Kidney (tissue), 13 donors: ENCODE measurements at regions not wholly inside any gene's neighbourhood (a gene's known extent, or its start where the extent isn't known, plus 50 kb on each side); places are given as distances from the start of the nearest gene placed in this dataset.

Experiments
- DNase-seq, 5 donors: peaks; one replicate each; pipeline ENCODE4 v3.0.0-alpha.2; 2013 to 2020
- FAIRE-seq: peaks from 2 replicates; lab custom pipeline; 2012; peaks lifted over from hg19 to GRCh38; lab: Jason Lieb, UNC
- H3K27ac ChIP-seq, 2 donors: one replicate each; pipeline ENCODE4 v1.7.0; 2013; ENCODE audit warnings: low read depth in 2 of 2, low read length in 2 of 2, inconsistent platforms in 1 of 2
- H3K27me3 ChIP-seq: one replicate; pipeline ENCODE4 v1.7.1; 2013; ENCODE audit warnings: low read length, inconsistent platforms; ENCODE audit not compliant: control insufficient read depth, insufficient read depth
- H3K36me3 ChIP-seq, 3 donors: one replicate each; pipeline versions ENCODE4 v1.7.0 to v1.7.1; 2013; ENCODE audit warnings: low read length in 3 of 3, control low read depth in 1 of 3, inconsistent platforms in 1 of 3; ENCODE audit not compliant: insufficient read depth in 3 of 3, control insufficient read depth in 2 of 3
- H3K4me1 ChIP-seq, 3 donors: one replicate each; pipeline versions ENCODE4 v1.7.0 to v1.7.1; 2013; ENCODE audit warnings: low read length in 3 of 3, inconsistent platforms in 1 of 3, low read depth in 1 of 3; ENCODE audit not compliant: control insufficient read depth in 2 of 3, insufficient read depth in 2 of 3
- H3K4me3 ChIP-seq, 3 donors: one replicate each; pipeline versions ENCODE4 v1.7.0 to v1.8.1; 2013; ENCODE audit warnings: low read length in 3 of 3, control low read depth in 1 of 3, inconsistent platforms in 1 of 3
- H3K9ac ChIP-seq, 3 donors: one replicate each; pipeline versions ENCODE4 v1.7.0 to v1.7.1; 2013; ENCODE audit warnings: low read length in 3 of 3, control low read depth in 1 of 3, inconsistent platforms in 1 of 3
- H3K9me3 ChIP-seq, 3 donors: one replicate each; pipeline versions ENCODE4 v1.7.0 to v1.7.1; 2013; ENCODE audit warnings: low read length in 3 of 3, control low read depth in 1 of 3, inconsistent platforms in 1 of 3; ENCODE audit not compliant: control insufficient read depth in 2 of 3, insufficient read depth in 1 of 3
- CTCF ChIP-seq: IDR thresholded peaks from 3 replicates; pipeline ENCODE4 v1.5.1; 2012; ENCODE audit warnings: mild to moderate bottlenecking, moderate library complexity, borderline replicate concordance; ENCODE audit not compliant: insufficient read depth; ENCODE audit errors: extremely low read depth
- intact Hi-C: fragments of 100-400 bp; cut with DNase I; formaldehyde crosslinking; loops from one replicate; pipeline ENCODE4 v1.11.1; 2022
- donor health status: control.
- donor health status: control.
- donor health status: control.
- donor health status: control.
- donor health status: control.
- donor health status: DM: yes; HTN: yes; CAD: no.
- donor health status: Normal renal cell carcinoma (clear cell type).

GRCh38 chr3:164657631-164658030 is 420.7 kb downstream of the SI start:
- FAIRE-seq, result no peak
- DNase-seq, result no peak
- no peak for TF ChIP-seq CTCF
- no peak overlapping the region for H3K27ac ChIP-seq
- no peaks in the 10 kb centered on the region for H3K27me3 ChIP-seq
- H3K4me3 ChIP-seq, result no peak overlapping the region
- no peak overlapping the region for H3K9ac ChIP-seq
- H3K4me1 ChIP-seq, result no peaks in the 10 kb centered on the region
- no peaks in the 10 kb centered on the region for H3K36me3 ChIP-seq
- no peaks in the 10 kb centered on the region for H3K9me3 ChIP-seq
- intact Hi-C loops, result no loop called here

- no peaks in the 10 kb centered on the region for H3K4me1 ChIP-seq
- FAIRE-seq (no peak), DNase-seq (no peak)
- H3K27ac ChIP-seq, result no peak overlapping the region
- no peak overlapping the region for H3K9ac ChIP-seq
- intact Hi-C loops, result no loop called here
- no peaks in the 10 kb centered on the region for H3K9me3 ChIP-seq
- no peaks in the 10 kb centered on the region for H3K36me3 ChIP-seq
- no peaks in the 10 kb centered on the region for H3K27me3 ChIP-seq
- H3K4me3 ChIP-seq, result no peak overlapping the region
- no peak for TF ChIP-seq CTCF
These were observed 422.8 kb downstream of the SI start for GRCh38 chr3:164655462-164655861.

- Histone ChIP-seq H3K36me3 (no peaks in the 10 kb centered on the region), H3K27me3 (no peaks in the 10 kb centered on the region), H3K9ac (no peak overlapping the region), H3K4me3 (no peak overlapping the region), H3K9me3 (no peaks in the 10 kb centered on the region), H3K27ac (no peak overlapping the region), H3K4me1 (no peaks in the 10 kb centered on the region)
- intact Hi-C loops, result no loop called here
- FAIRE-seq (no peak), DNase-seq (no peak)
- TF ChIP-seq CTCF, result no peak
These were observed 437.2 kb downstream of the SI start for GRCh38 chr3:164641071-164641470.

GRCh38 chr3:164640591-164640990 is 437.7 kb downstream of the SI start:
- H3K4me1 ChIP-seq, result no peaks in the 10 kb centered on the region
- intact Hi-C loops, result no loop called here
- no peak overlapping the region for H3K4me3 ChIP-seq
- H3K27ac ChIP-seq, result no peak overlapping the region
- H3K9me3 ChIP-seq, result no peaks in the 10 kb centered on the region
- H3K27me3 ChIP-seq, result no peaks in the 10 kb centered on the region
- H3K9ac ChIP-seq, result no peak overlapping the region
- no peaks in the 10 kb centered on the region for H3K36me3 ChIP-seq
- no peak for TF ChIP-seq CTCF
- FAIRE-seq (no peak), DNase-seq (no peak)
